ENCODE measurements at regions not wholly inside any gene's neighbourhood (a gene's known extent, or its start where the extent isn't known, plus 50 kb on each side); places are given as distances from the start of the nearest gene placed in this dataset.

DNA sequence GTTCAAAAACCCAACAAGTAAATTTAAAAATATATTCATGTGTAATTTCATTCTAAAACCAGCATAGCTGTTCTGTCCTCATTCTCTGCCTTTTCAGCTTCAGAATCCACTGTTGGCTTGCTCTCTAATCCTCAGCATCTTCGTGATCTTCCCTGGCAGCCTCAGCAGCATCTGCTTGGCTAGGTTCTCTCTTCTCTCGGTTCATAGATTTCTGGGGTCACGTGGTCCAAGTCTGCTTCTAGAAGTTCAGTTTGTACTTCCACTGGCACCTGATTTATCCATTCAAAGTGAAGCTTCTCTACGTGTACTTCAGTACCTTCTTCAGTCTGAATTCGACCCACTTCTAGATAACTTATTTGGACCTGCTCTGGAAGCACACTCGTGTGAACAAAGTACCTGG lies 245.7 kb downstream of the EPM2A start:
- DNase-seq: no peak
- Histone ChIP-seq H3K4me2 (replicated peaks; ENCODE audit: low read depth, low read length, poor library complexity, severe bottlenecking) (no peak overlapping the region), H3K27me3 (replicated peaks in 1 of 4; ENCODE audit: control extremely low read depth in 1 of 4, control insufficient read depth in 3 of 4, insufficient read depth in 4 of 4, low read length in 3 of 4) (no peaks in the 10 kb centered on the region), H3K4me1 (ENCODE audit: control insufficient read depth in 2 of 2, insufficient read depth in 2 of 2, low read length in 2 of 2) (no peaks in the 10 kb centered on the region), H2AFZ (ENCODE audit: insufficient read depth, low read depth, low read length, poor library complexity, severe bottlenecking) (no peak overlapping the region), H3K9ac (ENCODE audit: low read length) (no peak overlapping the region), H3K79me2 (ENCODE audit: control insufficient read depth, insufficient read depth, low read length) (no peaks in the 10 kb centered on the region), H3K27ac (ENCODE audit: low read length in 2 of 2) (no peak overlapping the region), H3K36me3 (replicated peaks in 1 of 2; ENCODE audit: control extremely low read depth in 1 of 2, control insufficient read depth in 1 of 2, extremely low read depth in 1 of 2, insufficient read depth in 2 of 2, low read length in 1 of 2) (no peaks in the 10 kb centered on the region), H3K4me3 (ENCODE audit: control extremely low read depth in 1 of 5, extremely low read depth in 1 of 5, insufficient read depth in 1 of 5, low read depth in 2 of 5, low read length in 4 of 5) (no peak overlapping the region), H3K9me3 (ENCODE audit: control extremely low read depth in 1 of 3, control insufficient read depth in 2 of 3, insufficient read depth in 1 of 3, low read length in 2 of 3) (peaks cover 0 to 12% (median 0%) of the 10 kb centered on the region in 3 donors), H4K20me1 (ENCODE audit: control insufficient read depth, insufficient read depth, low read length, poor library complexity, severe bottlenecking) (no peaks in the 10 kb centered on the region)
- no peak overlapping the region for H3K27ac Mint-ChIP-seq
- TF ChIP-seq, protein P1, sequence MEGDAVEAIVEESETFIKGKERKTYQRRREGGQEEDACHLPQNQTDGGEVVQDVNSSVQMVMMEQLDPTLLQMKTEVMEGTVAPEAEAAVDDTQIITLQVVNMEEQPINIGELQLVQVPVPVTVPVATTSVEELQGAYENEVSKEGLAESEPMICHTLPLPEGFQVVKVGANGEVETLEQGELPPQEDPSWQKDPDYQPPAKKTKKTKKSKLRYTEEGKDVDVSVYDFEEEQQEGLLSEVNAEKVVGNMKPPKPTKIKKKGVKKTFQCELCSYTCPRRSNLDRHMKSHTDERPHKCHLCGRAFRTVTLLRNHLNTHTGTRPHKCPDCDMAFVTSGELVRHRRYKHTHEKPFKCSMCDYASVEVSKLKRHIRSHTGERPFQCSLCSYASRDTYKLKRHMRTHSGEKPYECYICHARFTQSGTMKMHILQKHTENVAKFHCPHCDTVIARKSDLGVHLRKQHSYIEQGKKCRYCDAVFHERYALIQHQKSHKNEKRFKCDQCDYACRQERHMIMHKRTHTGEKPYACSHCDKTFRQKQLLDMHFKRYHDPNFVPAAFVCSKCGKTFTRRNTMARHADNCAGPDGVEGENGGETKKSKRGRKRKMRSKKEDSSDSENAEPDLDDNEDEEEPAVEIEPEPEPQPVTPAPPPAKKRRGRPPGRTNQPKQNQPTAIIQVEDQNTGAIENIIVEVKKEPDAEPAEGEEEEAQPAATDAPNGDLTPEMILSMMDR (IDR thresholded peaks at IDR 0.05): no peak
- no peak for TF ChIP-seq EZH2 (IDR thresholded peaks at IDR 0.05; ENCODE audit: borderline replicate concordance, insufficient read depth, low read depth, low read length, poor library complexity, severe bottlenecking)
- H3K4me3 Mint-ChIP-seq: no peak overlapping the region
- H3K27me3 Mint-ChIP-seq: no peaks in the 10 kb centered on the region
- intact Hi-C loops (cut with micrococcal nuclease): no loop called here
- peaks cover 4% of the 10 kb centered on the region for H3K9me3 Mint-ChIP-seq (ENCODE audit: insufficient read depth)
- ATAC-seq (ENCODE audit: low read depth): no peak
- no peaks in the 10 kb centered on the region for H3K4me1 Mint-ChIP-seq
- ChIA-PET POLR2A (no interaction called here), CTCF (no interaction called here)
- 83% methylated on average over 6 of the region's 6 CpGs for WGBS (ENCODE audit: insufficient coverage)

- no peak overlapping the region for H3K27ac ChIP-seq (ENCODE audit: low read length in 2 of 2)
- no peak overlapping the region for H2AFZ ChIP-seq (ENCODE audit: insufficient read depth, low read depth, low read length, poor library complexity, severe bottlenecking)
- CTCF ChIA-PET: no interaction called here
- no peak overlapping the region for H3K4me3 Mint-ChIP-seq
- H3K79me2 ChIP-seq (ENCODE audit: control insufficient read depth, insufficient read depth, low read length): no peaks in the 10 kb centered on the region
- no peak for DNase-seq
- no peaks in the 10 kb centered on the region for H3K4me1 ChIP-seq (ENCODE audit: control insufficient read depth in 2 of 2, insufficient read depth in 2 of 2, low read length in 2 of 2)
- H3K9ac ChIP-seq (ENCODE audit: low read length): no peak overlapping the region
- TF ChIP-seq, protein P1 (IDR thresholded peaks at IDR 0.05): no peak
- TF ChIP-seq EZH2 (IDR thresholded peaks at IDR 0.05; ENCODE audit: borderline replicate concordance, insufficient read depth, low read depth, low read length, poor library complexity, severe bottlenecking): no peak
- H3K27me3 ChIP-seq (replicated peaks in 1 of 4; ENCODE audit: control extremely low read depth in 1 of 4, control insufficient read depth in 3 of 4, insufficient read depth in 4 of 4, low read length in 3 of 4): no peaks in the 10 kb centered on the region
- H3K27me3 Mint-ChIP-seq: no peaks in the 10 kb centered on the region
- no peaks in the 10 kb centered on the region for H4K20me1 ChIP-seq (ENCODE audit: control insufficient read depth, insufficient read depth, low read length, poor library complexity, severe bottlenecking)
- H3K36me3 ChIP-seq (replicated peaks in 1 of 2; ENCODE audit: control extremely low read depth in 1 of 2, control insufficient read depth in 1 of 2, extremely low read depth in 1 of 2, insufficient read depth in 2 of 2, low read length in 1 of 2): no peaks in the 10 kb centered on the region
- peaks cover 0 to 12% (median 0%) of the 10 kb centered on the region in 3 donors for H3K9me3 ChIP-seq (ENCODE audit: control extremely low read depth in 1 of 3, control insufficient read depth in 2 of 3, insufficient read depth in 1 of 3, low read length in 2 of 3)
- POLR2A ChIA-PET: no interaction called here
- no peak for ATAC-seq (ENCODE audit: low read depth)
- peaks cover 7% of the 10 kb centered on the region for H3K9me3 Mint-ChIP-seq (ENCODE audit: insufficient read depth)
- no peak overlapping the region for H3K27ac Mint-ChIP-seq
- H3K4me2 ChIP-seq (replicated peaks; ENCODE audit: low read depth, low read length, poor library complexity, severe bottlenecking): no peak overlapping the region
- 79% methylated on average over 2 of the region's 3 CpGs for WGBS (ENCODE audit: insufficient coverage)
- H3K4me3 ChIP-seq (ENCODE audit: control extremely low read depth in 1 of 5, extremely low read depth in 1 of 5, insufficient read depth in 1 of 5, low read depth in 2 of 5, low read length in 4 of 5): no peak overlapping the region
- no peaks in the 10 kb centered on the region for H3K4me1 Mint-ChIP-seq
- intact Hi-C loops (cut with micrococcal nuclease): no loop called here
Measured at GRCh38 chr6:145490068-145490467, 245.3 kb downstream of the EPM2A start.
